Stomach (tissue), 4 donors: ENCODE measurements at regions not wholly inside any gene's neighbourhood (a gene's known extent, or its start where the extent isn't known, plus 50 kb on each side); places are given as distances from the start of the nearest gene placed in this dataset.

Experiments
- CTCF ChIP-seq, 7 experiments: fragments of 450-650 bp in 4 of 7; fragments of 200-600 bp in 3 of 7; sonication (generic) in 3 of 7; IDR thresholded peaks; one replicate each; pipeline ENCODE4 v1.5.1; 2016 to 2019; ENCODE audit warnings: antibody characterized with exemption in 7 of 7, control low read depth in 2 of 7, mild to moderate bottlenecking in 1 of 7
- EP300 ChIP-seq: sonication (generic); formaldehyde crosslinking; IDR thresholded peaks from one replicate; pipeline ENCODE4 v1.6.1; 2017; ENCODE audit warnings: antibody characterized with exemption
- POLR2A ChIP-seq, 4 donors: fragments of 450-650 bp; IDR thresholded peaks; one replicate each; pipeline ENCODE4 v1.6.1; 2016; ENCODE audit warnings: antibody characterized with exemption in 4 of 4, control low read depth in 2 of 4, mild to moderate bottlenecking in 1 of 4, moderate library complexity in 1 of 4
- POLR2AphosphoS5 ChIP-seq, 3 donors: sonication (generic); formaldehyde crosslinking; IDR thresholded peaks; one replicate each; pipeline ENCODE4 v1.6.1; 2016; ENCODE audit warnings: antibody characterized with exemption in 3 of 3

- TF ChIP-seq CTCF (IDR thresholded peaks at IDR 0.05) (no peak), EP300 (no peak), POLR2A (IDR thresholded peaks at IDR 0.05) (no peak), POLR2AphosphoS5 (IDR thresholded peaks at IDR 0.05) (no peak)
Observed at GRCh38 chr5:23305055-23305454, 202.4 kb upstream of the PRDM9 start.
